ENCODE measurements at regions not wholly inside any gene's neighbourhood (a gene's known extent, or its start where the extent isn't known, plus 50 kb on each side); places are given as distances from the start of the nearest gene placed in this dataset.
"Not testable (repeated sequence)": the region's sequence is repeated elsewhere in the genome, so short reads cannot be mapped to it uniquely, and the experiment has no call there.

DNA sequence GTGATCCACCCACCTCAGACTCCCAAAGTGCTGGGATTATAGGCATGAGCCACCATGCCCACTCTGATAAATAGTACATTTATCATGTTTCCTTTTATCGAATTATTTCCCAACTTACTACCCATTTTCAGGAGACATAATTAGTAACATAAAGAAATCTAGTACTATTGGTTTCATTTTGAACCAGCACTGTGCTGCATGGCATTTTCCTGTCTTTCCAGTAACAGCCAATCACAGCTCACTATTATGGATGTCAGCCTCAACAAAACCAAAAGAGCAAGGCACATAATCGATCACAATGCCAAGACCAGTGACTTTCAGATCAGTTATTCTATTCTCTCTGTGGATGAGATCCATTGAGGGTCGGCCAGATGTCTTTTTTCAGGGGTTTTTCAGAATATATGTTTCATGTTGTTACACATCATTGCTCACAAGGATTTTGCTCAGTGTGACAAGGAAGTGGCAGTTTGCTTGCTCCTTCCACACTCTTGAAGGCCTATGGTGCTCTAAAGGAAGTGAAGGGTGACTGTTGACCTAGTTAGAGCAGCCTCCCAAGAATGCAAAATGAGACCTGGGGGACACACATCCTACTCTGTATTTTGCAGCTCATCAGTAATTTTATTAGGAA, 233.4 kb downstream of the KCNRG start:
- TF ChIP-seq, protein P1, sequence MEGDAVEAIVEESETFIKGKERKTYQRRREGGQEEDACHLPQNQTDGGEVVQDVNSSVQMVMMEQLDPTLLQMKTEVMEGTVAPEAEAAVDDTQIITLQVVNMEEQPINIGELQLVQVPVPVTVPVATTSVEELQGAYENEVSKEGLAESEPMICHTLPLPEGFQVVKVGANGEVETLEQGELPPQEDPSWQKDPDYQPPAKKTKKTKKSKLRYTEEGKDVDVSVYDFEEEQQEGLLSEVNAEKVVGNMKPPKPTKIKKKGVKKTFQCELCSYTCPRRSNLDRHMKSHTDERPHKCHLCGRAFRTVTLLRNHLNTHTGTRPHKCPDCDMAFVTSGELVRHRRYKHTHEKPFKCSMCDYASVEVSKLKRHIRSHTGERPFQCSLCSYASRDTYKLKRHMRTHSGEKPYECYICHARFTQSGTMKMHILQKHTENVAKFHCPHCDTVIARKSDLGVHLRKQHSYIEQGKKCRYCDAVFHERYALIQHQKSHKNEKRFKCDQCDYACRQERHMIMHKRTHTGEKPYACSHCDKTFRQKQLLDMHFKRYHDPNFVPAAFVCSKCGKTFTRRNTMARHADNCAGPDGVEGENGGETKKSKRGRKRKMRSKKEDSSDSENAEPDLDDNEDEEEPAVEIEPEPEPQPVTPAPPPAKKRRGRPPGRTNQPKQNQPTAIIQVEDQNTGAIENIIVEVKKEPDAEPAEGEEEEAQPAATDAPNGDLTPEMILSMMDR (IDR thresholded peaks at IDR 0.05; ENCODE audit: insufficient read depth, low read length, severe bottlenecking): no peak
- FAIRE-seq: no peak
- Histone ChIP-seq H3K36me3 (ENCODE audit: control insufficient read depth, insufficient read depth, low read length) (no peaks in the 10 kb centered on the region), H3K4me3 (ENCODE audit: low read depth, low read length) (no peak overlapping the region), H3K27me3 (ENCODE audit: control insufficient read depth, insufficient read depth, low read length) (no peaks in the 10 kb centered on the region)
- no peak for DNase-seq (ENCODE audit: low read depth)

DNA sequence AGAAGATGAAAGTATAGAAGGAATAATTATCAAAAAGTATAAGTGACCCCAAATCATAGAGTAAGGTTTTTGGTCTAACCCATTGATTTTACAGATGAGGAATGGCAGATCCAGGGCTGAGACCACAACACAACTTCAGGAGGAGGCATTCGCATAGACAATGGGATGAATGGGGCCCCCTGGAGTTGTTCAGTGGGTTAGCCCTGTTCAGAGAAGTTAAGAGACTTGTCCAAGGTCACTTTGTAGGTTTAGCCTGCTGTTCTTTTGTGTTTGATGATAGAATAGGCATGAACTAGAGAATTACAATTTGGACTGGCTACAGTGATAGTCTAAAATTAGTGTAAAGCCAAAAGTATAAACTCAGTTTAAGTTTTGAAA, 233.9 kb downstream of the KCNRG start:
- DNase-seq (ENCODE audit: low read depth): no peak
- Histone ChIP-seq H3K27me3 (ENCODE audit: control insufficient read depth, insufficient read depth, low read length) (no peaks in the 10 kb centered on the region), H3K36me3 (ENCODE audit: control insufficient read depth, insufficient read depth, low read length) (no peaks in the 10 kb centered on the region), H3K4me3 (ENCODE audit: low read depth, low read length) (no peak overlapping the region)
- TF ChIP-seq, protein P1 (IDR thresholded peaks at IDR 0.05; ENCODE audit: insufficient read depth, low read length, severe bottlenecking): no peak
- FAIRE-seq: no peak

DNA sequence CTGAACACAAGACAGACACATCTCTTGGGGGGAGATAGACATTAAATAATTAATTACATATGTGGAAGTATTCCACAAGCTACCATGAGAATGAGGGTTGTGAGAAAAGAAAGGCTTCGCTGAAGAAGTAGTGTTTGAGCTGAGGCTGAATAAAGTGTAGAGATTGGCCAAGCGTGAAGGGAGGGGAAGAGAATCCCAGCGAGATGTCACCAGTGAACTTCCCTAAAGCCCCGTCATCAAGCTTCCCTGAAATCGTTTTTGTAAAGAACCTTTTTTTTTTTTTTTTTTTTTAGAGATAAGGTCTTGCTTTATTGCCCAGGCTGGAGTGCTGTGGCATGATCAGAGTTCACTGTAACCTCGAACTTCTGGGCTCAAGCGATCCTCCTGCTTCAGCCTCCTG, 235.2 kb downstream of the KCNRG start:
- Histone ChIP-seq H3K4me3 (ENCODE audit: low read depth, low read length) (no peak overlapping the region), H3K27me3 (ENCODE audit: control insufficient read depth, insufficient read depth, low read length) (no peaks in the 10 kb centered on the region), H3K36me3 (ENCODE audit: control insufficient read depth, insufficient read depth, low read length) (no peaks in the 10 kb centered on the region)
- TF ChIP-seq, protein P1 (IDR thresholded peaks at IDR 0.05; ENCODE audit: insufficient read depth, low read length, severe bottlenecking): no peak
- FAIRE-seq (no peak), DNase-seq (ENCODE audit: low read depth) (no peak)

DNA sequence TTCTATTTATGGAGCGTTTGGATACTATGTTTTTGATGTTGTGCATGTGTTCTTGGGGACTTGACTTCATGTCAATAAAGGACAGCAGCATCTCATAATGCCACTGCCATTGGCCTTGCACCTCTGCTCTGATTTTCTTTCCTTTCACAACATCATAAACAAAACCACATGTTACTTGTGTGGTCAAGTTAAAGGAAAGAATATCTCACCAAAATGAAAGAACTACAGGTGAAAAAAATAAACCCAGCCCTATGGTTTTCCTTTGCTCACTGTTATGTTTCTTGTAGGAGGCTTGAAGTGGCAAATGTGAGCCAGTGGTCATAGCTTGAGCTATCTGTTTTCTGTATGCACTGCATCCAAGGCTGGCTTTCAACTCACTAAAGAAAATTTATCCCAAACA, 240.4 kb downstream of the KCNRG start:
- H3K36me3 ChIP-seq (ENCODE audit: control insufficient read depth, insufficient read depth, low read length): no peaks in the 10 kb centered on the region
- no peak overlapping the region for H3K4me3 ChIP-seq (ENCODE audit: low read depth, low read length)
- no peak for DNase-seq (ENCODE audit: low read depth)
- FAIRE-seq: no peak
- no peaks in the 10 kb centered on the region for H3K27me3 ChIP-seq (ENCODE audit: control insufficient read depth, insufficient read depth, low read length)
- TF ChIP-seq, protein P1 (IDR thresholded peaks at IDR 0.05; ENCODE audit: insufficient read depth, low read length, severe bottlenecking): no peak

DNA sequence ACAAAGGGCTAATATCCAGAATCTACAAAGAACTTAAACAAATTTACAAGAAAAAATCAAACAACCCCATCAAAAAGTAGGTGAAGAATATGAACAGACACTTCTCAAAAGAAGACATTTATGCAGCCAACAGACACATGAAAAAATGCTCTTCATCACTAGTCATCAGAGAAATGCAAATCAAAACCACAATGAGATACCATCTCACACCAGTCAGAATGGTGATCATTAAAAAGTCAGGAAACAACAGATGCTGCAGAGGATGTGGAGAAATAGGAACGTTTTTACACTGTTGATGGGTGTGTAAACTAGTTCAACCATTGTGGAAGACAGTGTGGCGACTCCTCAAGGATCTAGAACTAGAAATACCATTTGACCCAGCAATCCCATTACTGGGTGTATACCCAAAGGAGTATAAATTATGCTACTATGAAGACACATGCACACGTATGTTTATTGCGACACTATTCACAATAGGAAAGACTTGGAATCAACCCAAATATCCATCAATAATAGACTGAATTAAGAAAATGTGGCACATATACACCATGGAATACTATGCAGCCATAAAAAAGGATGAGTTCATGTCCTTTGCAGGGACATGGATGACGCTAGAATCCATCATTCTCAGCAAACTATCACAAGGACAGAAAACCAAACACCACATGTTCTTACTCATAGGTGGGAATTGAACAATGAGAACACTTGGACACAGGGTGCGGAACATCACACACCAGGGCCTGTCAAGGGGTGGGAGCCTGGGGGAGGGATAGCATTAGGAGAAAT, 241.5 kb downstream of the KCNRG start:
- not testable (repeated sequence) for H3K27me3 ChIP-seq (ENCODE audit: control insufficient read depth, insufficient read depth, low read length); DNase-seq (ENCODE audit: low read depth); H3K36me3 ChIP-seq (ENCODE audit: control insufficient read depth, insufficient read depth, low read length); H3K4me3 ChIP-seq (ENCODE audit: low read depth, low read length); FAIRE-seq

DNA sequence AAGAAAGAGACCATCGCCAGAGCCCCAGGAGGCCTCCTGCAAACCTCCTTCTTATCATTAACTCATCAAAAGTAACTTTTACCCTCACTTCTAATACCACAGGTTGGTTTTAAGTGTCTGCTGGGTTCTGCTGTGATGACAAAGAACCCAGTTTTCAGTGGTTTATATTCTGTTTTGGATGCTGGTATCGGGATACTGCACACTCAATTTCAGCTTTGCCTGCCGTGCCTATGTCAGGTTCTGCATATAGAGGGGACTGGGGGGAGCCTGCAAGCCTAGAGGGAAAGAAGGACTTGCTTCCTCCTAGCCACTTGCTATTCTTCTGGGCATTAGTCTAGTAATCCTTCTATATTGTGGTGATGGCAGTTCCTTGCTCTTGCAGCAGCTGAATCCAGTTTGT, 242.4 kb downstream of the KCNRG start:
- no peak for FAIRE-seq

More for the DNA sequence above, 242.4 kb downstream of the KCNRG start:
- Histone ChIP-seq H3K36me3 (ENCODE audit: control insufficient read depth, insufficient read depth, low read length) (no peaks in the 10 kb centered on the region), H3K4me3 (ENCODE audit: low read depth, low read length) (no peak overlapping the region), H3K27me3 (ENCODE audit: control insufficient read depth, insufficient read depth, low read length) (no peaks in the 10 kb centered on the region)
- TF ChIP-seq, protein P1 (IDR thresholded peaks at IDR 0.05; ENCODE audit: insufficient read depth, low read length, severe bottlenecking): no peak
- no peak for DNase-seq (ENCODE audit: low read depth)

Data from bronchial epithelial cell (primary cell).